Dendritic cell treated with granulocyte-macrophage colony-stimulating factor and Interleukin-4, amounts not matched to agents 40 ng/mL and 50 ng/mL, for 4 days (primary cell): ENCODE measurements at regions not wholly inside any gene's neighbourhood (a gene's known extent, or its start where the extent isn't known, plus 50 kb on each side); places are given as distances from the start of the nearest gene placed in this dataset.

ENCODE experiments used
- H3K27ac Mint-ChIP-seq: one replicate; pipeline ENCODE4 v1.8.0; 2022; ENCODE audit warnings: mild to moderate bottlenecking, mixed read lengths
- H3K27me3 Mint-ChIP-seq: one replicate; pipeline ENCODE4 v1.8.0; 2022; ENCODE audit warnings: mild to moderate bottlenecking, mixed read lengths
- H3K36me3 Mint-ChIP-seq: one replicate; pipeline ENCODE4 v1.8.0; 2022; ENCODE audit warnings: low read depth, mixed read lengths
- H3K4me1 Mint-ChIP-seq: one replicate; pipeline ENCODE4 v1.8.0; 2022; ENCODE audit warnings: low read depth, mixed read lengths
- H3K4me3 Mint-ChIP-seq: one replicate; pipeline ENCODE4 v1.8.0; 2022; ENCODE audit warnings: mild to moderate bottlenecking, moderate library complexity, mixed read lengths
- H3K9me3 Mint-ChIP-seq: one replicate; pipeline ENCODE4 v1.8.0; 2022; ENCODE audit warnings: mixed read lengths
- intact Hi-C: fragments of 100-400 bp; cut with micrococcal nuclease; formaldehyde crosslinking; loops from one replicate; pipeline ENCODE4 v1.15.0; 2022

GRCh38 chr3:107325446-107325845 lies 51.8 kb upstream of the CCDC54 start:
- H3K4me1 Mint-ChIP-seq = no peaks in the 10 kb centered on the region
- no peaks in the 10 kb centered on the region for H3K36me3 Mint-ChIP-seq
- no peak overlapping the region for H3K4me3 Mint-ChIP-seq
- H3K27me3 Mint-ChIP-seq = no peaks in the 10 kb centered on the region
- intact Hi-C loops = no loop called here
- no peak overlapping the region for H3K27ac Mint-ChIP-seq
- peaks cover 8% of the 10 kb centered on the region for H3K9me3 Mint-ChIP-seq
